ENCODE measurements at regions not wholly inside any gene's neighbourhood (a gene's known extent, or its start where the extent isn't known, plus 50 kb on each side); places are given as distances from the start of the nearest gene placed in this dataset.

- Histone ChIP-seq H3K27me3 (ENCODE audit: control insufficient read depth, insufficient read depth, low read length) (no peaks in the 10 kb centered on the region), H3K79me2 (no peaks in the 10 kb centered on the region), H3K9ac (no peak overlapping the region), H3K4me3 (ENCODE audit: low read depth, low read length) (no peak overlapping the region), H3K4me2 (ENCODE audit: low read length) (no peak overlapping the region), H3K27ac (no peak overlapping the region), H2AFZ (no peak overlapping the region), H3K36me3 (ENCODE audit: control insufficient read depth, insufficient read depth, low read length) (no peaks in the 10 kb centered on the region), H3K4me1 (no peaks in the 10 kb centered on the region), H3K9me3 (ENCODE audit: control insufficient read depth, low read length) (no peaks in the 10 kb centered on the region)
- no peak for TF ChIP-seq CTCF (IDR thresholded peaks at IDR 0.05)
Measured at GRCh38 chr4:23235628-23236390, 543.1 kb downstream of the GBA3 start.

- Histone ChIP-seq H3K27ac (no peak overlapping the region), H3K79me2 (no peaks in the 10 kb centered on the region), H3K4me1 (no peaks in the 10 kb centered on the region), H3K4me2 (ENCODE audit: low read length) (no peak overlapping the region), H3K27me3 (ENCODE audit: control insufficient read depth, insufficient read depth, low read length) (no peaks in the 10 kb centered on the region), H3K9ac (no peak overlapping the region), H3K36me3 (ENCODE audit: control insufficient read depth, insufficient read depth, low read length) (no peaks in the 10 kb centered on the region), H3K4me3 (ENCODE audit: low read depth, low read length) (no peak overlapping the region), H2AFZ (no peak overlapping the region), H3K9me3 (ENCODE audit: control insufficient read depth, low read length) (no peaks in the 10 kb centered on the region)
- no peak for TF ChIP-seq CTCF (IDR thresholded peaks at IDR 0.05)
Measured at GRCh38 chr4:23234716-23235115, 542.0 kb downstream of the GBA3 start.

- Histone ChIP-seq H3K4me3 (ENCODE audit: low read depth, low read length) (no peak overlapping the region), H3K4me1 (no peaks in the 10 kb centered on the region), H3K9me3 (ENCODE audit: control insufficient read depth, low read length) (no peaks in the 10 kb centered on the region), H3K4me2 (ENCODE audit: low read length) (no peak overlapping the region), H3K27me3 (ENCODE audit: control insufficient read depth, insufficient read depth, low read length) (no peaks in the 10 kb centered on the region), H3K36me3 (ENCODE audit: control insufficient read depth, insufficient read depth, low read length) (no peaks in the 10 kb centered on the region), H3K27ac (no peak overlapping the region), H2AFZ (no peak overlapping the region), H3K9ac (no peak overlapping the region), H3K79me2 (no peaks in the 10 kb centered on the region)
- no peak for TF ChIP-seq CTCF (IDR thresholded peaks at IDR 0.05)
Measured at GRCh38 chr4:23234018-23234417, 541.3 kb downstream of the GBA3 start.

- H3K27me3 ChIP-seq (ENCODE audit: control insufficient read depth, insufficient read depth, low read length), result no peaks in the 10 kb centered on the region
- H3K4me3 ChIP-seq (ENCODE audit: low read depth, low read length), result no peak overlapping the region
- H3K36me3 ChIP-seq (ENCODE audit: control insufficient read depth, insufficient read depth, low read length), result no peaks in the 10 kb centered on the region
- H3K9ac ChIP-seq, result no peak overlapping the region
- no peak overlapping the region for H2AFZ ChIP-seq
- no peaks in the 10 kb centered on the region for H3K4me1 ChIP-seq
- no peaks in the 10 kb centered on the region for H3K9me3 ChIP-seq (ENCODE audit: control insufficient read depth, low read length)
- H3K79me2 ChIP-seq, result no peaks in the 10 kb centered on the region
- no peak overlapping the region for H3K27ac ChIP-seq
- TF ChIP-seq CTCF (IDR thresholded peaks at IDR 0.05), result no peak
- no peak overlapping the region for H3K4me2 ChIP-seq (ENCODE audit: low read length)
Measured at GRCh38 chr4:23233596-23233995, 540.9 kb downstream of the GBA3 start.

GRCh38 chr4:23232987-23233386 is 540.2 kb downstream of the GBA3 start:
- Histone ChIP-seq H2AFZ (no peak overlapping the region), H3K9me3 (ENCODE audit: control insufficient read depth, low read length) (no peaks in the 10 kb centered on the region), H3K4me1 (no peaks in the 10 kb centered on the region), H3K27me3 (ENCODE audit: control insufficient read depth, insufficient read depth, low read length) (no peaks in the 10 kb centered on the region), H3K27ac (no peak overlapping the region), H3K36me3 (ENCODE audit: control insufficient read depth, insufficient read depth, low read length) (no peaks in the 10 kb centered on the region), H3K4me3 (ENCODE audit: low read depth, low read length) (no peak overlapping the region), H3K4me2 (ENCODE audit: low read length) (no peak overlapping the region), H3K9ac (no peak overlapping the region), H3K79me2 (no peaks in the 10 kb centered on the region)
- TF ChIP-seq CTCF (IDR thresholded peaks at IDR 0.05), result no peak
